Dedifferentiated amniotic fluid mesenchymal stem cell (primary cell): ENCODE measurements at regions not wholly inside any gene's neighbourhood (a gene's known extent, or its start where the extent isn't known, plus 50 kb on each side); places are given as distances from the start of the nearest gene placed in this dataset.
"Not testable (repeated sequence)": the region's sequence is repeated elsewhere in the genome, so short reads cannot be mapped to it uniquely, and the experiment has no call there.

Source experiments
- DNase-seq: peaks from one replicate; pipeline ENCODE4 v3.0.0-alpha.2; 2016; ENCODE audit errors: extremely low spot score

DNA sequence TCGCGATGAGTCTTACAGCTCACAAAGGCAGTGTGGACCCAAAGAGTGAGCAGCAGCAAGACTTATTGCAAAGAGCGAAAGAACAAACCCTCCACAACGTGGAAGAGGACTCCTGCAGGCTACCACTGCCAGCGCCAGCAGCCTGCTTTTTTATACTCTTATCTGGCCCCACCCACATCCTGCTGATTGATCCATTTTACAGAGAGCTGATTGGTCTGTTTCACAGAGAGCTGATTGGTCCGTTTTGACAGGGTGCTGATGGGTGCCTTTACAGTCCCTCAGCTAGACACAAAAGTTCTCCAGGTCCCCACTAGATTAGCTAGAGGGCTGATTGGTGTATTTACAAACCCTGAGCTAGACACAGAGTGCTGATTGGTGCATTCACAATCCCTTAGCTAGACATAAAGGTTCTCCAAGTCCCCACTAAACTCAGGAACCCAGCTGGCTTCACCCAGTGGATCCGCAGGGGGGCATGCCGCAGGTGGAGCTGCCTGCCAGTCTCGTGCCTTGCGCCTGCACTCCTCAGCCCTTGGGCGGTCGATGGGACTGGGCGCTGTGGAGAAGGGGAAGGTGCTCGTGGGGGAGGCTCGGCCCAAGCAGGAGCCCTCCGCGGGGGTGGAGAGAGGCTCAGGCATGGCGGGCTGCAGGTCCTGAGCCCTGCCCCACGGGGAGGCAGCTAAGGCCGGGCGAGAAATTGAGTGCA lies 75.7 kb downstream of the QDPR start:
- DNase-seq = not testable (repeated sequence)

GRCh38 chr4:17433827-17434226 lies 78.1 kb downstream of the QDPR start:
- no peak for DNase-seq

DNA sequence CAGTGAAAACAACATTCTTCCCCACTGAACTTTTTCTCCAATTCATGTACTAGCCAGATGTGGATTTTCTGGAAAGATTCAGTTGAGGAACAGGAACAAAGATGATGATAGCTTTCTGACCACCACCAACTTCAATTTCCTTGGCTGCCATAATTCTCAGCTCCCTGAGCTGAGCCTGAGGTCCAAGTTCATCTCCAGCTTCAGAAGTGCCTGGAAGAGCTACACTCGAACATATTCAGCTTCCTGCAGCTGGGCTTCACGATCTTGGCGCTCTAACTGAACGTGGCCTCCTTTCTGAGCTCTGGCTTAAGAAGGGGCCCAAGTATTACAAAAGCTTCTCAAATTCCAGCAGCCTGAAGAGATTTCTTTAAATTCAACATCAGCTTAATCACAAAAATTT lies 83.9 kb downstream of the QDPR start:
- no peak for DNase-seq

- DNase-seq = no peak
These were observed 85.7 kb downstream of the QDPR start for GRCh38 chr4:17426222-17426621.

DNA sequence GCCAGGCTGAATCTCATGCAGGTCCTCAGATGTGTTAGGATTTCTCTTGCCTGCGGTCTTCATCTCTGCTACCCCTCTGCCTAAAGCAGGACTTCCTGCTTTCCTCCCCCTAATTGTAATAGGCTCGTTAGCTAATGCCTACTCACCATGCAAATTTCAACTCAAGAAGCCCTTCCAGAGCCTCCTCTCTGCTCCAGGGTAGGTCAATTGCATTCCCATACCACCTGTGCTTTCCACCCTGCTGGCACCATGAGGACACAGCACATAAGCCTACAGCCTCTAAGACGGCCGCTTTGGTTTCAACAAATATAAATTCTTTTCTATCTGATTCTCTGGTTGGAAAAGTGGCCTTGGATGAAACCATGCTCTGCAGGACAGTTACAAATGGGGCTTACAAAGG lies 93.9 kb downstream of the QDPR start:
- no peak for DNase-seq

- no peak for DNase-seq
These were observed 97.5 kb downstream of the QDPR start for GRCh38 chr4:17414392-17414791.

GRCh38 chr4:17400686-17401085 lies 111.2 kb downstream of the QDPR start:
- DNase-seq = no peak

GRCh38 chr4:17398805-17399204 lies 113.1 kb downstream of the QDPR start:
- no peak for DNase-seq

GRCh38 chr4:17398035-17398434 lies 113.9 kb downstream of the QDPR start:
- no peak for DNase-seq

DNA sequence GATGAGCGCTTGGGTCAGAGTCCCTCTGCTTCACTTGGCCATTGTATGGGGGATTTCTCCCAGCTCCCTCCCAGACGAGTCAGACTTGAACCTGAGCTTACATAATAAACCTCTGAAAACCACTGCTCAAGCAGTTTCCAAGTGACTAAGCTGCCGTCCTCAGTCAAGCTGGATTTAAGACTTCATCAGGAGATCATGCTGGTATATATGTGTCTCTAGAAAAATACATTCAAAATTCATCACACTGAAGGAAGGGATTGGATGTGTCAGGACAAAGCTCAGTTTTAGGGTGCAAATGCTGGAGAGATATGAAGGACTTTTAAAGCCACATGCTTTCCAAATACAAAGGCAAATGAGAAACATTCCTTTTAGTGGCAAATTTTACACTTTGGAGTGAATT lies 114.3 kb downstream of the QDPR start:
- DNase-seq = no peak

- DNase-seq = no peak
These were observed 126.5 kb downstream of the QDPR start for GRCh38 chr4:17385403-17385802.

- no peak for DNase-seq
These were observed 131.5 kb downstream of the QDPR start for GRCh38 chr4:17380347-17380746.

GRCh38 chr4:17376205-17376604 lies 135.7 kb downstream of the QDPR start:
- peak; percentile 35 for DNase-seq

DNA sequence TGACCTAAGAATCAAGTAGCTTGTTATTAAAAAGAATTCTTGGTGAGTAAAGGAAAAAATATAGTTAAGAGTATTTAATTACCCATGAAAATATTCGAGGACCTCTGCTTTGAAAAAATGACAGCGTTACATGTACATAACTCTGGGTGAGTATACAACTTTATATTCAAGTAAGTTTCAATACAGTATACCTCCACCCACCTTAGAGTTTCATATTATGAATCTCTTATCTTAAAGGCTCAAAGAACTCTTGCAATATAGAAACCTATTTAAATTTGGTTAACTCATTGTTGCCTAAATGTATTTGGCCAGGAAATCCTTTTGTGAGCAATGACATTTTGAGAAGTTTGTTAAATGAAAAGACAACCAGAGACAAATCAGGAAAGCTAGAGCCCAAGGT lies 138.2 kb downstream of the QDPR start:
- no peak for DNase-seq

GRCh38 chr4:17370818-17371217 lies 141.1 kb downstream of the QDPR start:
- DNase-seq = no peak

DNA sequence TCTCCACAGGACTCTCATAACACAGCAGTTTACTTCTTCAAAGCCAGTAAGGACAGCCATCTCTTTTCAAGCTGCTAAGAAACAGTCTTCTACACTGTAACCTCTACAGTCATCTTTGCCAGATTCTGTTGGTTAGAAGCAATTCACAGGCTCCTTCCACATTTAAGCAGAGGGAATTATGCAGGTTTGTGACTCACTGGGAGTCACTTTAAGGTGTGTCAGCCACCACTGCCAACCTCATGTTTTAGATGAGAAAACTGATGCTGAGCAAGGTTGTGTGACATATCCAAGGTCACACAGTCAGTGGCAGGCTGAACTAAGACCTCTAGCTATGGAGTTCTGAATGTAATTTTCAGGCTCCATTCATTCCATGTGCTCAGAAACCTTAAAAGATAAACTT lies 143.5 kb downstream of the QDPR start:
- DNase-seq = no peak

GRCh38 chr4:17367201-17367600 lies 144.7 kb downstream of the QDPR start:
- DNase-seq = no peak

DNA sequence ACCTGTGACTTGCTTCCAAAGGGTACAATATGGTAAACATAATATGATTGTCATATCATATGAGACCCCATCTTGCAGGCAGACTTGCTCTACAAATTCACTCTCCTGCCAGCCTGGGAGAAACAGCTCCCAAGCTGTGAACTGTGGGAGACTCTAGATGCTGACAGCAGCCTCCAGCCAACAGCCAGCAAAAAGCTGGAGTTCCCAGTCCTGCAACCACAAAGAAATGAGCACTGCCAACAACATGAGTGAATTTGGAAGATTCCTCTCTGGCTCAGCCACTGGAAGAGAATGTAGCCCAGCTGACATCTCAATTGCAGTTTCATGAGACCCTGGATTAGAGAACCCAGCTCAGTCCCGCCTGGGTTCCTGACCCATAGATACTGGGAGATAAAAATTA lies 145.4 kb downstream of the QDPR start:
- peak; percentile 19 for DNase-seq

GRCh38 chr4:17362430-17362829 lies 149.5 kb downstream of the QDPR start:
- no peak for DNase-seq

GRCh38 chr4:17358241-17358640 lies 153.6 kb downstream of the QDPR start:
- DNase-seq = peak; percentile 68

DNA sequence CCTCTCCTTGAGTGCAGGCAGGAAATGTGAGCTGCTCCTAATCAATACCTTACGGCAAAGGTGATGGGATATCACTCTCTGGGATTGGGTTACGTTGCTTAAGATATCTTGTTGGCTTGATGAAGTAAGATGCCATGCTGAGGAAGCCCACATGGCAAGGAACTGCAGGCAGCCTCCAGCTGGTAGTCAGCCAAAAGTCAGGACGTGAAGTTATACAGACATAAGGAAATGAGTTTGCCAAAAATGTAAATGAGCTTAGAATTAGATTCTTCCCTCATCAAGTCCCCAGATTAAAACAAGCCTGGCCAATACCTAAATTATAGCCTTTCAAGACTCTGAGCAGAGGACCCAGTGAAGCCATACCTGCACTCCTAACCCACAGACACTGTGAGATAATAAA lies 155.0 kb downstream of the QDPR start:
- no peak for DNase-seq

DNA sequence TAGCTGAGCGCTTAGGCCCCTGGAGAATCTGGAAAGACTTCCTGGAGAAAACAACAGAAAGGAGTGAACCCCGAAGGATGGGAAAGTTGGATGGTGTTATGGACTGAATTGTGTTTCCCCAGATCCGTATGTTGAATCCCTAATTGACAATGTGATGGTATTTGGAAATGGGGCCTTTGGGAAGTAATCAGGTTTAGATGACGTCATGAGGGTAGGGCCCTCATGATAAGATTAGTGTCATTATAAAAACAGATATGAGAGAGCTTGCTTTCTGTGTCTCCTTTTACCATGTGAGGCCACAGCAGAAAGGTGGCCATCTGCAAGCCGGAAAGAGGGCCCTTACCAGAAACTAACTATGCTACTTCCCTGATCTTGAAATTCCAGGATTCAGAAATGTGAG lies 159.5 kb downstream of the QDPR start:
- DNase-seq = no peak

DNA sequence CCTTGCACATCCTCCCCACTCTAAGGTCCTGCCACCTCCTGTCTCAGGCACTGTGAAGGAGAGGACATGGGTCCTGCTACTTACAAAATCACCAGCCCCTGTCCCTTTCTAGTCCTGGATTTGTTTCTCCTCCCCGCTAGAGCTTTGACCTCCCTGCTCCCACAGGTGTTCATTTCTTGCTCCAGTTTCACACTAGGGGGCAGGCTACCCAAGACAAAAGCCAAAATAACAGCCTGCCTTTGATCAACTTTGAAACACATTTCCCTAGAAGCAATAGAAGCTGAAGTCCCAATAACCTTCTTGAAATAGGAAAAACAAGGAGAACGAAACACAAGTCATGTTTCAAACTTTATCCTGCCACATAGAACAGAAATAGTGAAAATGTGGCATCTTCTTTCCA lies 164.4 kb downstream of the QDPR start:
- peak; percentile 17 for DNase-seq

DNA sequence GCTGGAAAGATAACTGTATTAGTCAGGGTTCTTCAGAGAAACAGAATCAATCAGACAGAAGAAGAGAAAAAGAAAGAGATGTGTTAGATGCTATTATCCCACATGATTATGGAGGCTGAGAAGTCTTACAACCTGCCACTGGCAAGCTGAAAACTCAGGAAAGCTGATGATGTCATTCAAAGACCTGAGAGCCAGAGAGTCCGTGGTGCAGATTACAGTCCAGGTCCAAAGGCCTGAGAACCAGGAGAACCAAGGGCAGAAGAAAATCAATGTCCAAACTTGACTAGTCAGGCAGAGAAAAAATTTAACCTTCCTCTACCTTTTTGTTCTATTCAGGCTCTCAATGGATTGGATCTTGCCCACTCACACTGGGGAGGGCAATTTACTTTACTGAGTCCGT lies 172.5 kb downstream of the QDPR start:
- no peak for DNase-seq
